Smooth muscle cell (in vitro differentiated cells): ENCODE measurements at regions not wholly inside any gene's neighbourhood (a gene's known extent, or its start where the extent isn't known, plus 50 kb on each side); places are given as distances from the start of the nearest gene placed in this dataset.

Experiments used
- DNase-seq: peaks from one replicate; lab custom pipeline; 2025; ENCODE audit not compliant: unreplicated experiment; lab: John Stamatoyannopoulos, UW
- H2AFZ ChIP-seq: fragments of 200-600 bp; sonication (generic); 2 replicates; pipeline ENCODE4 v1.6.0; 2016; ENCODE audit warnings: antibody characterized with exemption, low read depth, mild to moderate bottlenecking
- H3F3A ChIP-seq: fragments of 200-600 bp; sonication (generic); 2 replicates; pipeline ENCODE4 v1.6.0; 2017; ENCODE audit warnings: antibody characterized with exemption, low read depth
- H3K27ac ChIP-seq: fragments of 200-600 bp; sonication (generic); 2 replicates; pipeline ENCODE4 v1.5.1; 2016; ENCODE audit warnings: low read depth, mild to moderate bottlenecking
- H3K27me3 ChIP-seq: fragments of 200-600 bp; sonication (generic); 2 replicates; pipeline ENCODE4 v1.6.1; 2016; ENCODE audit warnings: low read depth, mild to moderate bottlenecking
- H3K36me3 ChIP-seq: fragments of 200-600 bp; sonication (generic); 2 replicates; pipeline ENCODE4 v1.5.1; 2016; ENCODE audit warnings: low read depth
- H3K4me1 ChIP-seq: fragments of 200-600 bp; sonication (generic); 2 replicates; pipeline ENCODE4 v1.5.1; 2016; ENCODE audit warnings: low read depth
- H3K4me2 ChIP-seq: fragments of 200-600 bp; sonication (generic); 2 replicates; pipeline ENCODE4 v1.6.0; 2016; ENCODE audit warnings: mild to moderate bottlenecking
- H3K4me3 ChIP-seq: fragments of 200-600 bp; sonication (generic); 2 replicates; pipeline ENCODE4 v1.5.1; 2016; ENCODE audit warnings: mild to moderate bottlenecking
- H3K79me2 ChIP-seq: fragments of 200-600 bp; sonication (generic); 2 replicates; pipeline ENCODE4 v1.6.0; 2016; ENCODE audit warnings: low read depth, mild to moderate bottlenecking
- H3K9ac ChIP-seq: fragments of 200-600 bp; sonication (generic); 2 replicates; pipeline ENCODE4 v1.6.0; 2016; ENCODE audit warnings: low read depth
- H3K9me3 ChIP-seq: fragments of 200-600 bp; sonication (generic); replicated peaks from 2 replicates; pipeline ENCODE4 v1.5.1; 2016; ENCODE audit warnings: low read depth
- H4K20me1 ChIP-seq: fragments of 200-600 bp; sonication (generic); 2 replicates; pipeline ENCODE4 v1.6.0; 2016; ENCODE audit warnings: low read depth
- WGBS: methylation state at CpG from one replicate; pipeline ENCODE4 v1.1.7; 2016; ENCODE audit warnings: low lambda C conversion rate; 5-methylcytosine and 5-hydroxymethylcytosine counted together
- TF ChIP-seq, protein P1 (sequence below): fragments of 200-600 bp; sonication (generic); IDR thresholded peaks from 2 replicates; pipeline ENCODE4 v1.5.1; 2017; ENCODE audit warnings: borderline replicate concordance, mild to moderate bottlenecking, antibody characterized with exemption; ENCODE audit not compliant: insufficient read depth, poor library complexity, severe bottlenecking

DNA sequence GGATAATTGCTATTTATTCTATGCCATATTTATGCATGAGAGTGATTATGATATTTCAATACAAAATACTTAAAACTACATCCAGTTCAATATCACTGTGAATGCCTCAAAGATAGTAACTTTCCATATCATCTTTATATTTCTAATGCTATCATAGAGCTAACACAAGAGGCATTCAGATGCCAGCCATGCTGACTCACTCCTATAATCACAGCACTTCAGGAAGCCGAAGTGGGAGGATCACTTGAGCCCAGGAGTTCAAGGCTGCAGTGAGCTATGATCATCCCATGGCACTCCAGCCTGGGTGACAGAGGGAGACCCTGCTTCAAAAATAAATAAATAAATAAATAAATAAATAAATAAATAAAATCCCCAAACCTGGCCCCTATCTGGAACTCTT, 498.7 kb downstream of the EPHA3 start:
- Histone ChIP-seq H3K79me2 (no peaks in the 10 kb centered on the region), H3K9ac (no peak overlapping the region), H2AFZ (no peak overlapping the region), H3K4me2 (no peak overlapping the region), H3K36me3 (no peaks in the 10 kb centered on the region), H3K9me3 (no peaks in the 10 kb centered on the region), H3K4me1 (no peaks in the 10 kb centered on the region), H3K27ac (no peak overlapping the region), H3F3A (no peaks in the 10 kb centered on the region), H3K27me3 (no peaks in the 10 kb centered on the region), H3K4me3 (no peak overlapping the region), H4K20me1 (no peaks in the 10 kb centered on the region)
- no peak for DNase-seq
- 24% methylated on average over 1 of the region's 1 CpG for WGBS
- TF ChIP-seq, protein P1, sequence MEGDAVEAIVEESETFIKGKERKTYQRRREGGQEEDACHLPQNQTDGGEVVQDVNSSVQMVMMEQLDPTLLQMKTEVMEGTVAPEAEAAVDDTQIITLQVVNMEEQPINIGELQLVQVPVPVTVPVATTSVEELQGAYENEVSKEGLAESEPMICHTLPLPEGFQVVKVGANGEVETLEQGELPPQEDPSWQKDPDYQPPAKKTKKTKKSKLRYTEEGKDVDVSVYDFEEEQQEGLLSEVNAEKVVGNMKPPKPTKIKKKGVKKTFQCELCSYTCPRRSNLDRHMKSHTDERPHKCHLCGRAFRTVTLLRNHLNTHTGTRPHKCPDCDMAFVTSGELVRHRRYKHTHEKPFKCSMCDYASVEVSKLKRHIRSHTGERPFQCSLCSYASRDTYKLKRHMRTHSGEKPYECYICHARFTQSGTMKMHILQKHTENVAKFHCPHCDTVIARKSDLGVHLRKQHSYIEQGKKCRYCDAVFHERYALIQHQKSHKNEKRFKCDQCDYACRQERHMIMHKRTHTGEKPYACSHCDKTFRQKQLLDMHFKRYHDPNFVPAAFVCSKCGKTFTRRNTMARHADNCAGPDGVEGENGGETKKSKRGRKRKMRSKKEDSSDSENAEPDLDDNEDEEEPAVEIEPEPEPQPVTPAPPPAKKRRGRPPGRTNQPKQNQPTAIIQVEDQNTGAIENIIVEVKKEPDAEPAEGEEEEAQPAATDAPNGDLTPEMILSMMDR = no peak

DNA sequence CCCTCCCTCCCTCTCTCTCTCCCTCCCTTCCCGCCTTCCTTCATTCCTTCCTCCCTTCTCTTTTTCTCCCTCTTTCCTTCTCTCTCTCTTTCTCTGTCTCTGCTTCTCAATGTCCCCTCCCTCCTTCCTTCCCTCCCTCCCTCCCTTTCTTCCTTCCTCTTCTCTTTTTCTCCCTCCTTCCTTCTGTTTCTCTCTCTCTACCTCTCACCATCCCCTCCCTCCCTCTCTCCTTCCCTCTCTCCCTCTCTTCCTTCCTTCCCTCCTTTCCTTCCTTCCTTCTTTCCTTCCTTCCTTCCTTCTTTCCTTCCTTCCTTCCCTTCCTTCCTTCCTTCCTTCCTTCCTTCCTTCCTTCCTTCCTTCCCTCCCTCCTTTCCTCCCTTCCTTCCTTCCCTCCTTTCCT, 504.6 kb downstream of the EPHA3 start:
- WGBS = 29% methylated on average over 1 of the region's 1 CpG
- no peak overlapping the region for H3K27ac ChIP-seq
- no peaks in the 10 kb centered on the region for H3K4me1 ChIP-seq
- no peak overlapping the region for H3K9ac ChIP-seq
- H3K9me3 ChIP-seq = no peaks in the 10 kb centered on the region
- no peak overlapping the region for H2AFZ ChIP-seq
- no peak for DNase-seq
- no peaks in the 10 kb centered on the region for H3K27me3 ChIP-seq
- H3K4me3 ChIP-seq = no peak overlapping the region
- H3F3A ChIP-seq = no peaks in the 10 kb centered on the region
- H4K20me1 ChIP-seq = no peaks in the 10 kb centered on the region
- TF ChIP-seq, protein P1 = no peak
- H3K79me2 ChIP-seq = no peaks in the 10 kb centered on the region
- no peak overlapping the region for H3K4me2 ChIP-seq
- H3K36me3 ChIP-seq = no peaks in the 10 kb centered on the region

DNA sequence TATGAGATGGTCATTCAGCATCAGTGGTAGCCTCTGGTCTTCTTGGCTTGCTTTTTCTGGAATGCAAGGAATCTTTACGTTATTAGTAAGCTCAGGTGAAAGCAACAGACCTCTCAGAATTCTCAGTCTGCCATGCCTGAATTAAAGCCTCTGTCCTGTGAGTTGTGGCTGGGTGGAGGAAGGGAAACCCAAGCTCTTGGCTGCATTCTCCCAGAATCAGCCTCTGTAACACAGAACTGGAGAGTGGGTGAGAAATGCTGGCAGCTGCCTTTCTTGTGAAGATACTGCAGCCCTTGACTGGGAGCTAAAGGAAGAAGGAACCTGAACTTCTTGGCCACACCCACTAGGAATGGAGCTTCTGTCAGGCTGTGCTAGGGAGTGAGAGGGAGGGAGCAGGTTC, 505.8 kb downstream of the EPHA3 start:
- Histone ChIP-seq H2AFZ (peak overlapping the region; percentile 43), H3K4me1 (no peaks in the 10 kb centered on the region), H4K20me1 (no peaks in the 10 kb centered on the region), H3K4me3 (no peak overlapping the region), H3K4me2 (no peak overlapping the region), H3K9ac (no peak overlapping the region), H3K79me2 (no peaks in the 10 kb centered on the region), H3K27ac (no peak overlapping the region), H3K9me3 (no peaks in the 10 kb centered on the region), H3F3A (no peaks in the 10 kb centered on the region), H3K27me3 (no peaks in the 10 kb centered on the region), H3K36me3 (no peaks in the 10 kb centered on the region)
- no peak for DNase-seq
- TF ChIP-seq, protein P1 = no peak
- 29% methylated on average over 1 of the region's 1 CpG for WGBS

DNA sequence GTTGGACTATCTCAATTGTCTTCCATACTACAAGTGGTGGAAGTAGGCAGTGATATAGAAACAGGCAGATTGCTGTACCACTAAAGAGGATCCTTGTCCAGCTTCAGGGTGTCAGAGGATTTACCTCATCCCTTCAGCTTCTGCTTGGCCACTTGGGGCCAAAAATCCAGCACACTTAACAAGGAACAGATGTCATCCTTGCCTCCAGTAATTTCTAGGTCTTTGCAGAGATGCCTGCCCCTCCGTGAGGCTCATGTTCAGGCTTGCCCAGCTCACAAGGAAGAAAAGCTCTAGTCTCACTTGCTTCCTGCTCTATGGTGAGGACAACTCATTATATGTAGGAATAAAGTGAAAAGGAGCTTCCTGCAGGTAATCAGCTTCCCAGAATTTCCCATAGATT, 510.3 kb downstream of the EPHA3 start:
- no peaks in the 10 kb centered on the region for H4K20me1 ChIP-seq
- H3K4me2 ChIP-seq = no peak overlapping the region
- no peaks in the 10 kb centered on the region for H3K9me3 ChIP-seq
- no peaks in the 10 kb centered on the region for H3K4me1 ChIP-seq
- H3K27me3 ChIP-seq = no peaks in the 10 kb centered on the region
- H3K9ac ChIP-seq = no peak overlapping the region
- no peak for DNase-seq
- peak overlapping the region; percentile 62 for H2AFZ ChIP-seq
- no peak overlapping the region for H3K27ac ChIP-seq
- no peaks in the 10 kb centered on the region for H3F3A ChIP-seq
- no peaks in the 10 kb centered on the region for H3K36me3 ChIP-seq
- no peak overlapping the region for H3K4me3 ChIP-seq
- TF ChIP-seq, protein P1 = no peak
- no peaks in the 10 kb centered on the region for H3K79me2 ChIP-seq
- WGBS = 41% methylated on average over 1 of the region's 1 CpG
